ENCODE measurements at regions not wholly inside any gene's neighbourhood (a gene's known extent, or its start where the extent isn't known, plus 50 kb on each side); places are given as distances from the start of the nearest gene placed in this dataset.

DNA sequence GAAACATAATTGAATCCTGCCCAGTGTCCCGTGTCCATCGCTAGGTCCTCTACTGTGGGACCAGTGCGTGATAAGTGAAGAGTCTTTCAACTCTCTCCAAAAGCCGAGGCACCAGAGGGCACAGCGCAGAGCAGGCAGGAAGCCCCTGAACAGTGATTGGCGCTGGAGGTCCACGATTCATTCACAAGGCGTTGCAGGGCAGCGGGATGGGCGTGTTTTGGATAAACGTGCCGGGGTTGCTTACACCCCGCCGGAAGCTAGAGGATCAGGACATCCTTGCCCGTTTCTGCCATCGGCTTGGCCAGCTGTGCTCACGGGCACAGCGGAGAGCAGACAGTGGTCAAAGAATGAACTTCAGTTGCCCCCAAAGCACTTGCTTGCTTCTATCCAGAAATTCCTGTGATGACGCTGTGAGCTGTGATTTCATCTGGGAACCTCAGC lies 86.0 kb upstream of the PFKP start:
- DNase-seq (ENCODE audit: low read depth) = no peak

DNA sequence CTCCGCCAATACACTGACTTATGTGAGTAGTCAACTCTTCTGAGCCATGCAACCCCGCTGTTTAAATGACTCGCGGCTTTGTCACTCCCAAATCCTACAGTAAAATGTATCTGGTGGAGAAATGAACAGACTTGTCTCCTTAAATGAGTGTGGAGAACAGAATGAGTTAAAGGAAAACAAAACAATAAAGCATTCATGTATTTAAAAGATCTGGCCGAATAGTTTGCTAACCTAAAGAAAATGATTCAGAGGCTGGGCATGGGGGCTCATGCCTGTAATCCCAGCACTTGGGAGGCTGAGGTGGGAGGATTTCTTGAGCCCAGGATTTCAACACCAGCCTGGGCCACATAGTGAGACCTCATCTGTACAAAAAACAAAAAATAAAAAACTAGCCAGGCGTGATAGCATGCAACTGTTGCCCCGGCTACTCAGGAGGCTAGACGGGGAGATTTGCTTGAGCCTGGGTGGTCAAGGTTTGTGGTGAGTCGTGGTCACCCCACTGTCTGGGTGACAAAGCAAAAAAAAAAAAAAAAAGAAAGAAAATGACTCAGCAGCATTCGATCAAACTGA lies 86.5 kb upstream of the PFKP start:
- DNase-seq (ENCODE audit: low read depth) = no peak

DNA sequence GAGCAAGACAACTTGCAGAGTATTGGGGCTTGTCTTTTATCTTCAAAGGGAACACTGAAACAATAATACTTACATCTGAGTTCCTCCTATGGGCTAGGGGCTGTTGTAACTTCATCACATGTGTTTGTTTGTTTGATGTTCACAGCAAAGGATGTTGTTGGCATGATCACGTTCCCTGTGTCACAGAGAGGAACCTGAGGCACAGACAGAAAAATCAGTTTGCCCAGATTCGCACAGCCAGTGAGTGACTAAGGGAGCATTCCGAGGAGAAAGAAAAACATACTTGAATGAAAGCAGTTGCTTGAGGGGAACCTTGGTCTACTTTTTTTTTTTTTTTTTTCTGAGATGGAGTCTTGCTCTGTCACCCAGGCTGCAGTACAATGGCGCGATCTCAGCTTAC lies 87.2 kb upstream of the PFKP start:
- DNase-seq (ENCODE audit: low read depth) = no peak

DNA sequence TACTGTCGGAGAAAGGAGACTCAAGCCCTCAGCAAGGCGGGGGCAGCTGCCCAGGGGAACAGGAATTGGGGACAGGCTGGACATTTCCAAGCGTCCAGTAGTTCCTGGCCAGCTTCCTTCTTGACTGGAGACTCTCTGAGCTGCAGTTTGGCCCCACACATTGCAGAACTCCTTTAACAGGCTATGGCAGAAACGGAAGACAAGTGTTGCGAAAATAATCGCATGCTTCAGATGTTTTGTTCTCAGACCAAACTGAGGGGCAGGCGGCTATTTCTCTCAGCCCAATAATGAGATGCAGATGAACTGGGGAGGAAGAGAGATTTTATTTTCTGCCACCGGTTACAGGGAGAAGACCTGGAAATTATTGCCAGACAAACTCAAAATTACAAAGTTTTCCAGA lies 88.0 kb upstream of the PFKP start:
- DNase-seq (ENCODE audit: low read depth) = peak; percentile 27

DNA sequence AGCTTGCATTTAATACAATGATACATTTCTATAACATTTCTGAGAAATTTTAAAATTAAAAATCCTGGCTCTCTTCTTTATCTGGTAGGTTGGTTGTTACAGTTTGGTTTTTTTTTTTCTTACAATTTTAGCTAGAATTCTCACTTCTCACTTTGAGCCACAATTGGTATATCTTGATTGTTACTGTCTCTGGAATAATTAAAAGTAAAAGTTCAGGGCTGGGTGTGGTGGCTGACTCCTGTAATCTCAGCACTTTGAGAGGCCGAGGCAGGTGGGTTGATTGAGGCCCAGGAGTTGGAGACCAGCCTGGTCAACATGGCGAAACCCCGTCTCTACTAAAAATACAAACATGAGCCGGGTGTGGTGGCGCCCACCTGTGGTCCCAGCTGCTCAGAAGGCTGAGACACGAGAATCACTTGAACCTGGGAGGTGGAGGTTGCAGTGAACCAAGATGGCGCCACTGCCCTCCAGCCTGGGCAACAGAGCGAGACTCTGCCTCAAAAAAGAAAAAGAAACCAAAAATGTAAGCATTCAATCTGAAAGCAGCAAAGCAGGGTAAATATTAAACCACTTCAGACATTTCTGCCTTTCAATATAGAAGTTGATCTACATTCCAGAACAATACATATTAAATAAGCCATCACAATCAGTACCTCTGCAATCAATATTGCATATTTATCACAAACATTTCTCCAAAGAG lies 88.6 kb upstream of the PFKP start:
- DNase-seq (ENCODE audit: low read depth) = no peak

DNA sequence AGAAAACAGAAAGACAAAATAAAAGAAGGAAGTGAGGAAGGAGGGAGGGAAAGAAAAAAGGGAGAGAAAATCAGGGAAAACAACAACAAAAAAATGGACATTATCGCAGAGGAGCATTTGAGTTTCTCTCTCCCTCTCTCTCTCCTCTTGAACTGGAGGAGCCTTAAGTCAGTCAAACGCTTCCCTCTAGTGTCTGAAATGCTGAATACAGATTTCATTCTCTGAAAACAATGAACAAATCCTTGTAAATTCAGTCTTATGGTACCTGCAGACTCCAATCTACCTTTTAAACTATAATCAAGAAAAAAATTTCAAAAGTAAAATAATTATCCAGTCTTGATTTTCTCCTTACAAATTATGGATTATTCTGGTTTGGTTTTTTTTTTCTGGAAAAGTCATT lies 89.2 kb upstream of the PFKP start:
- peak; percentile 43 for DNase-seq (ENCODE audit: low read depth)

DNA sequence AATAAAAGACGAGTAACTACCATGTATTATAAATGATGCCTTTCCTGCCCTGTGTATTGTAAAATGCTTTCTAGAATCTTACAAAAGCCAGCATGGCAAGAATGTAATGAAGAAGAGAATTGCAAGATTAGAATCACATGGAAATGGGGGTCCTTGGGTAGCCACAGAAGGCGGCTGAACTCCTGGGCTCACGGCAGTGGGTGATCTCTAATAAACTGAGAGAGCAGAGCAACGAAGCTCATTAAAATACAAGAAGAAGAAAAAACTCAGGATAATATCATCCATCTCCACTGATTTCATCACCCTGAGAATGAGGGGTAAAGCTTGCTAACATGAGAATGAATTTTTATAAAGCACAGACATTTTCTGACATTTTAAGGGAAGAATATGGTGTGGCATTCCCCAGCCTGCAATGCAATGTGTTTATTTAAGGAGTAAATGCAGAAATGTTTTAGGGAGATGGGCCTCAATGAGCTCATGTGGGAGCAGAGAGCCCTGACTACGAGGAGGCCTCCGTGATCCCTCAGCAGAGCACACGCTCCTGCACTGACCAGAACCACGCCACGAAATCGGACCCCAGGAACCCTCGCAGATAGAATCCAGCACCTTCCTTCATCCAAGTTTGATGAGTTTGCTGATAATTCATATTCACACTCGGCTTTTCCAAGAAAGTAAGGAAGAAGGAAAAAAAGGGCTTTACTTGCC lies 92.7 kb upstream of the PFKP start:
- no peak for DNase-seq (ENCODE audit: low read depth)

DNA sequence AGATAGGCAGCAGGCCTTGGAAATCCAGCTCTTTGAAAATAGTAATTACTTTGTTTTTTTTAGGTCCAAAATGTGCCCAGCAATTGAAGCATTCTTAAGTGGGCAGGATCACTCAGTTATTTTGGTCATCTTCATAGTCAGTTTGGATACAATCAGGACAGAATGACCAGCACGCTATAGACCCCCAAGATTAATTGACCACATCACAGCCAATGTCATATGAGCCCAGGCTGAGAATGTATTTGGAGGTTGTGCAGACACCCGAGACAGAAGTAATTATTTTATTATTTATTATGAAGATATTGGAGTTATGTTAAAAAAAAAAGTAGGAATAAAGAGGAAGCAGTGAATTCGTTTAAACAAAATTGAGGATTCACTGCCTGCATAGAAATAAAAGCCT lies 93.3 kb upstream of the PFKP start:
- DNase-seq (ENCODE audit: low read depth) = no peak

- no peak for DNase-seq (ENCODE audit: low read depth)
Measured at GRCh38 chr10:2972810-2973209, 94.5 kb upstream of the PFKP start.

- no peak for DNase-seq (ENCODE audit: low read depth)
Measured at GRCh38 chr10:2972216-2972615, 95.1 kb upstream of the PFKP start.

DNA sequence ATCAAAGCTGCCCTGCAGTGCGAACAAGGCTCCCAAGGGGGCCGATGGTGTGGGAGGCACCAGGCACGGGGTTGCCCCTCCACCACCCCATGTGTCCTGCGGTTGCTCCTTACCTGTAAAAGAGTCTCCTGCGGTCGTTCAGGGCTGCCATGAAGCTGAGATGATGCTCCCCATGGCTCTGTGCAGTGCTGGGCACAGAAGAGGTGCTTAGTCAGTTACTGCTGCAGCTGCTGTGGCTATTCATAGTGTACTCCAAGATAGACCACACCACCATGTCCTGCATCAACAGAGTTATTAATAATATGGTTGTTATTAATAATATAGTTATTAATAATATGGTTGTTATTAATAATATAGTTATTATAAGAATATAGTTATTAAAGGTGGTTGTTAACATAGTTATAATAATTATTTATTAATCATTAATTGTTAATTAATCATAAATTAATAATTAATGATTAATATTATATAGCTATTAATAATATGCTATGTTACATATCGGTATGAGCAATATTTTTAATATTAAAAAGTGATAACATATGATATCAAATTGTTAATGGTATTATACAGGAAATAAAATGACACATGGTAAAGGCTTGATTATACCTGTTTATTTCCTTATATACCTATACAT lies 97.0 kb upstream of the PFKP start:
- DNase-seq (ENCODE audit: low read depth) = no peak

GRCh38 chr10:2968401-2969058 lies 98.8 kb upstream of the PFKP start:
- no peak for DNase-seq (ENCODE audit: low read depth)

DNA sequence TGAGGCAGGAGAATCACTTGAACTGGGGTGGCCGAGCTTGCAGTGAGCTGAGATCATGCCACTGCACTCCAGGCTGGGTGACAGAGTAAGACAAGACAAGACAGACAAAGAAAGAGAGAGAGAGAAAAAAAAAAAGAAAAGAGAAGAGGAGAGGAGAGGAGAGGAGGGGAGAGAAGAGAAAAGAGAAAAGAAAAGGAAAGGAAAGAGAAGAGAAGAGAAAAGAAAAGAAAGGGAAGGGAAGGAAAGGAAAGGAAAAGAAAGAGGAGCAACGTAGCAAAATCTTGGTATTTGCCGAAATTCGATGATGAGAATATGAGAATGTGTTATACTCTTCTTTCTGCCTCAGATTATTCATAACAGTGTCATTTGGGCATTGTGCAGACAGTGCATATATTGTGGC lies 101.2 kb upstream of the PFKP start:
- no peak for DNase-seq (ENCODE audit: low read depth)

DNA sequence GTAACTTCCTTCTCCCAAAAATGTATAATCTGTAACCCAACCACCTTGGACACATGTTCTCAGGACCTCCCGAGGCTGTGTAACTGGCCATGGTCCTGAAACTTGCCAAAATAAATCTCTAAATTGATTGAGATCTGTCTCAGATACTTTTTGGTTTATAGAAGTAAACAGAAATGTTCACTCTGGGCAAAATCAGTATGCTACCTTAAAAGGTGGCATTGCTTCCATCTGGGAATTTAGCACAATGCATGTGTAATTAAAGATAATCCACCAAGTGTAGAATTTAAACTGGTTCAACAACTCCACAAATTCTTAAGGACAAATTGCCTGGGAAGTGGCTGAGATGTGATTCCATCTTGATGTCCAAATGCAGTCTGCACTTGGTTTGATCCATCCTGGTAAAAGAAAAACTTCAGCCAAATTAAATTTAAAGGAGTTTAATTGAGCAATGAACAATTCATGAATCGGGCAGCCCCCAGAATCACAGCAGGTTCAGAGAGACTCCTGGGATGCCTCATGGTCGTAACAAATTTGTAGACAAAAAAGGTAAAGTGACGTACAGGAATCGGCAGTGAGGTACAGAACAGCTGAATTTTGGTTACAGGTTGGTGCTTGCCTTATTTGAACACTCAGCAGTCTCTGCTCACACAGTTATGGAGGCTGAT lies 102.6 kb upstream of the PFKP start:
- no peak for DNase-seq (ENCODE audit: low read depth)

GRCh38 chr10:2963889-2964631 lies 103.3 kb upstream of the PFKP start:
- DNase-seq (ENCODE audit: low read depth) = no peak

DNA sequence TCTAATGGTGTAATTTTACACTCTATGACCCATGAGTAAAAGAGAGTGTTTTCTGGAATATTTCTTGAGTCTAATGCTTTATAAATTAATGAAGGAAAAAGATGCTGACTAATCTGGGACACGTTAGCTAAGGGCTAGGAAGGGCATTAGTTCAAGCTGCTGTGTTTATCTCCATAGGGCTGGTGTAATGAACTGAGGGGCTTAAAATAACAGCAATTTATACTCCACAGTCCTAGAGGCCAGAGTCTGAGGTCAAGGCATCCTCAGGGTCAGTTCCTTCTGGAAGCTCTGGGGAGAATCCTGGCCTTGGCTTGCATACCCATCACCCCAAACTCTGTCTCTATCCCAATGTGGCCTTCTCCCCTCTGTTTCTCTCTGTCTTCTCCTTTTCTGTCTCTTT lies 105.2 kb upstream of the PFKP start:
- no peak for DNase-seq (ENCODE audit: low read depth)

DNA sequence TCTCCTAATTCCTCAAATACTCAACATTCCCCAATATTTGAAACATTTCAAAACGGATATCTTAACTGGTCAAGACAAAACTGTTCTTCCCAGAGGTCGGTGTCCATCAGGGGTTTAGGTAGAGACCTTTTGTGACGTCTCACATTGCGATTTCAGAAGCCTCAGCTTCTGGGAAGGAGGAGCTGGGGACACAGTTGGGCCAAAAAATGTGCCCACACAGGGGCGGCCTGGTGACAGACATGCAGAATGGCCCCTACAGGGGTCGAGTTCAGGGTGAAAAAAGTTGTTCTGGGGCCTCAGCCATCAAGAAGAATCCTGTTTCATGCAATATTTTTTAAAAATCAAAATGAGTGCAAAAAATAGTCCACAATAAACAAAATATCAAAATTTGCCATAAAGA lies 108.7 kb upstream of the PFKP start:
- DNase-seq (ENCODE audit: low read depth) = no peak

DNA sequence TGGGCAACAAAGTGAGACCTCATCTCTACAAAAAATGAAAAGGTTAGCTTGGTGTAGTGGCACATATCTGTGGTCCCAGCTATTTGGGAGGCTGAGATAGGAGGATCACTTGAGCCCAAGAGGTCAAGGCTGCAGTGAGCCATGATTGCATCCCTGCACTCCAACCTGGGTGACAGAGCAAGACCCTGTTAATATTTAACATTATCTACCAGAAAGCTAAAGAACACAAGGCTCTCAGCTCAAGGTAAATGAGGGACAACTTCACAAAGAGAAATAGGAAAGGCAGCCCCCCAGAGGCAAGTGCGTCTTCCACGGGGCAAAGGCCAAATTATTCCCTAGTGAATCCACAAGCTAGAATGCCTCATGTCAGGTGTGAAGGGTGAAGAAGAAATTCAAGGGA lies 109.6 kb upstream of the PFKP start:
- DNase-seq (ENCODE audit: low read depth) = no peak

GRCh38 chr10:2955064-2955463 lies 112.3 kb upstream of the PFKP start:
- DNase-seq (ENCODE audit: low read depth) = no peak

- no peak for DNase-seq (ENCODE audit: low read depth)
Measured at GRCh38 chr10:2953495-2953894, 113.9 kb upstream of the PFKP start.

GRCh38 chr10:2951235-2951835 lies 116.0 kb upstream of the PFKP start:
- no peak for DNase-seq (ENCODE audit: low read depth)

Data from fibroblast of the conjunctiva (primary cell).